ENCODE measurements at regions not wholly inside any gene's neighbourhood (a gene's known extent, or its start where the extent isn't known, plus 50 kb on each side); places are given as distances from the start of the nearest gene placed in this dataset.
"Not testable (repeated sequence)": the region's sequence is repeated elsewhere in the genome, so short reads cannot be mapped to it uniquely, and the experiment has no call there.

GRCh38 chr9:78900500-78900899, 603.6 kb downstream of the PSAT1 start:
- no peak overlapping the region for H3K9ac ChIP-seq (ENCODE audit: low read depth, low read length)
- no peaks in the 10 kb centered on the region for H3K27me3 ChIP-seq (ENCODE audit: control insufficient read depth, insufficient read depth, low read length)
- H3K4me3 ChIP-seq (ENCODE audit: low read depth, low read length), result no peak overlapping the region
- H3K36me3 ChIP-seq (ENCODE audit: control insufficient read depth, insufficient read depth, low read length), result no peaks in the 10 kb centered on the region
- H3K9me3 ChIP-seq (ENCODE audit: control insufficient read depth, insufficient read depth, low read length), result no peaks in the 10 kb centered on the region
- no peaks in the 10 kb centered on the region for H3K4me1 ChIP-seq (ENCODE audit: control insufficient read depth, insufficient read depth, low read length)
- no peak overlapping the region for H3K27ac ChIP-seq (ENCODE audit: low read depth, low read length)

DNA sequence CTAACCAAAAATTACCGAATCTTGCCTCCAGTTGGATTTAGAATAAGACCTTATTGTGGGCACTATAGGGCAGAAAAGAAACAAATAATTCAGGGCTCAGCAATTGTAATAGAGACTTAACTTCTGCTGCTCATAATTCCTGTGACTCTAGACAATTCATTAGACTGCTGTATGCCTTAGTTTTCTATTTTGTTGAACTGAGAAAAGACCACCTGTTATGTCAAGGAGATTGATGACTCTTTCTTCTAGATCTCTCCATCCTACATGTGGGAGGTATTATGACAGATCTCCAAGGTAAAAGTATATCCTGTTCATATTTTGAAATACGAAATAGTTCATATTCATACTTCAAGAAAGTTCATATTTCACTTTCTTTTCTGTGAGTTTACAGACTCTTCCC, 605.1 kb downstream of the PSAT1 start:
- H3K4me1 ChIP-seq (ENCODE audit: control insufficient read depth, insufficient read depth, low read length), result no peaks in the 10 kb centered on the region
- no peak overlapping the region for H3K27ac ChIP-seq (ENCODE audit: low read depth, low read length)
- no peak overlapping the region for H3K9ac ChIP-seq (ENCODE audit: low read depth, low read length)
- no peaks in the 10 kb centered on the region for H3K9me3 ChIP-seq (ENCODE audit: control insufficient read depth, insufficient read depth, low read length)
- no peaks in the 10 kb centered on the region for H3K36me3 ChIP-seq (ENCODE audit: control insufficient read depth, insufficient read depth, low read length)
- no peaks in the 10 kb centered on the region for H3K27me3 ChIP-seq (ENCODE audit: control insufficient read depth, insufficient read depth, low read length)
- no peak overlapping the region for H3K4me3 ChIP-seq (ENCODE audit: low read depth, low read length)

- H3K27ac ChIP-seq (ENCODE audit: low read depth, low read length), result no peak overlapping the region
- no peak overlapping the region for H3K9ac ChIP-seq (ENCODE audit: low read depth, low read length)
- no peaks in the 10 kb centered on the region for H3K9me3 ChIP-seq (ENCODE audit: control insufficient read depth, insufficient read depth, low read length)
- H3K4me1 ChIP-seq (ENCODE audit: control insufficient read depth, insufficient read depth, low read length), result no peaks in the 10 kb centered on the region
- H3K27me3 ChIP-seq (ENCODE audit: control insufficient read depth, insufficient read depth, low read length), result no peaks in the 10 kb centered on the region
- no peaks in the 10 kb centered on the region for H3K36me3 ChIP-seq (ENCODE audit: control insufficient read depth, insufficient read depth, low read length)
- no peak overlapping the region for H3K4me3 ChIP-seq (ENCODE audit: low read depth, low read length)
Measured at GRCh38 chr9:78903581-78903980, 606.7 kb downstream of the PSAT1 start.

DNA sequence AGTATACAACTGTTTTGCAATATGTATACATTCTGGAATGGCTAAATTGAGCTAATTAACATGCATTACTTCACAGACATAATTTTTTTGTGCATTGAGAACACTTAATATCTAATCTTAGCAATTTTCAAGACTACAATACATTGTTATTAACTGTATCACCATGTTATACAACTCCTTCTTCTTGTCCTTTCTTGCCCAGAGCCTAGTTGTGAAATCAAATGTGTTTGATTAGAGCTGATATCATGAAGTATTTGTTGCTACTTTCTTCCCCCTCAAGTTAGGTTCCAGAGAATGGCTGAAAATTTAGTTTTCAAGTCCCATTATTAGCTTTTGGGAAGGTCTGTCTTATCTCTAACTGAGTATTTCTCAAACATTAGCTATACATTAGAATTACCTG, 607.8 kb downstream of the PSAT1 start:
- H3K27ac ChIP-seq (ENCODE audit: low read depth, low read length), result no peak overlapping the region
- no peak overlapping the region for H3K4me3 ChIP-seq (ENCODE audit: low read depth, low read length)
- H3K36me3 ChIP-seq (ENCODE audit: control insufficient read depth, insufficient read depth, low read length), result no peaks in the 10 kb centered on the region
- no peaks in the 10 kb centered on the region for H3K27me3 ChIP-seq (ENCODE audit: control insufficient read depth, insufficient read depth, low read length)
- H3K4me1 ChIP-seq (ENCODE audit: control insufficient read depth, insufficient read depth, low read length), result no peaks in the 10 kb centered on the region
- H3K9me3 ChIP-seq (ENCODE audit: control insufficient read depth, insufficient read depth, low read length), result no peaks in the 10 kb centered on the region
- H3K9ac ChIP-seq (ENCODE audit: low read depth, low read length), result no peak overlapping the region

DNA sequence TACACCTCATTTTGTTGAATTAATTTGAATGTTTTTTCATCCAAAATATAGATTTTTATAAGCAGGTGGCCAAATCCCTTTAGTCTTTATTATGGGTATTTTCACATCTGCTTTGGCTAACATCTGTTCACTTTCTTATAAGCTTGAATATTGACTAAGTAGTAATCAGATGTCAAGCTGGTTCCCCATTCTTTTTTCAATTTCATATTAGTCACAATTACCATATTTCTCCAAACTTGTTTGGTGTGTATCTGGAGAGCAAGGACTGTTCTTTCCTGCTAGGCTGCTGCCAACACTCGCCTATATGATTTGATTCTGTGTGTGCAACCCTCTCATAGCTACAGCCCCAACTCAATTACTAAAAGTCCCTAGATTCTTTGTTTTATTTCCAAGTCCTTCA, 608.5 kb downstream of the PSAT1 start:
- Histone ChIP-seq H3K9ac (ENCODE audit: low read depth, low read length) (no peak overlapping the region), H3K4me1 (ENCODE audit: control insufficient read depth, insufficient read depth, low read length) (no peaks in the 10 kb centered on the region), H3K9me3 (ENCODE audit: control insufficient read depth, insufficient read depth, low read length) (no peaks in the 10 kb centered on the region)

DNA sequence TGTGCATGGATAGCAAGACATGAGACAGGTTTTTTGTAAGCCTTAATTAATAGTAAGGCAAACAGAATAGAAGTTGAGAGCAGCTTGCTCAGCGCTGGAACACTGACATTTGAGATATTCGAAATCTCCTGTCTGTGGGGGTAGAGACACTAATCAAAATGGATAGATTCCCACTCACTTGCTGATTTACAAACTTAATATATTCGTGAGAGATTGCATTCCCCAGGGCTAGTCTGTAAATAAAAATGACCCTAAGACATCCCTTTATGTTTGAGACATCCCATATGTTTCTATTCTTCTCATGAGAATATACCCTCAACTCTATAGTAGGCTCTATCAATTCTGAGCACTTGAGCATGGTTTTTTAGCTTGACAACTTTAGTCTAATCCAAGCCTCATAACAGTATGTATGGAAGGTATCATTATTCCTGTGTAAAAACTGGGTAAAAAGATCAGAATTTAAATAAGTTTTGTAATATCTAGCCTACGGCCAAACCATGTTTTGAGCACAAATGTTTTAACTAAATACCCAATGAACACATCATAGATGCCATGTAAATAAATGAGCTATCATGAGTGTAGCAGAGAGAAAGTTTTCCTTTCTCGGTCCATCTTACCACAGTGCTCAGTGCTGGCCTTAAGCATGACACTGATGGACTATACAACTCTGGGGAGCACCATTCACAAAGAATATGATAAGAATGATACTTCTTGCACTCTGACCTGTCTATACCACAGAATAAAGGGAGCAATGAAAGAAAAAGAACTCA, 609.2 kb downstream of the PSAT1 start:
- H3K27ac ChIP-seq (ENCODE audit: low read depth, low read length), result no peak overlapping the region
- H3K27me3 ChIP-seq (ENCODE audit: control insufficient read depth, insufficient read depth, low read length), result no peaks in the 10 kb centered on the region

More for the DNA sequence above, 608.5 kb downstream of the PSAT1 start:
- Histone ChIP-seq H3K4me3 (ENCODE audit: low read depth, low read length) (no peak overlapping the region), H3K27me3 (ENCODE audit: control insufficient read depth, insufficient read depth, low read length) (no peaks in the 10 kb centered on the region), H3K27ac (ENCODE audit: low read depth, low read length) (no peak overlapping the region), H3K36me3 (ENCODE audit: control insufficient read depth, insufficient read depth, low read length) (no peaks in the 10 kb centered on the region)

GRCh38 chr9:78909566-78909965, 612.6 kb downstream of the PSAT1 start:
- Histone ChIP-seq H3K4me3 (ENCODE audit: low read depth, low read length) (no peak overlapping the region), H3K27ac (ENCODE audit: low read depth, low read length) (no peak overlapping the region), H3K27me3 (ENCODE audit: control insufficient read depth, insufficient read depth, low read length) (no peaks in the 10 kb centered on the region), H3K4me1 (ENCODE audit: control insufficient read depth, insufficient read depth, low read length) (no peaks in the 10 kb centered on the region), H3K9me3 (ENCODE audit: control insufficient read depth, insufficient read depth, low read length) (no peaks in the 10 kb centered on the region), H3K36me3 (ENCODE audit: control insufficient read depth, insufficient read depth, low read length) (no peaks in the 10 kb centered on the region), H3K9ac (ENCODE audit: low read depth, low read length) (no peak overlapping the region)

More for the DNA sequence above, 609.2 kb downstream of the PSAT1 start:
- Histone ChIP-seq H3K9me3 (ENCODE audit: control insufficient read depth, insufficient read depth, low read length) (no peaks in the 10 kb centered on the region), H3K4me3 (ENCODE audit: low read depth, low read length) (no peak overlapping the region), H3K9ac (ENCODE audit: low read depth, low read length) (no peak overlapping the region), H3K4me1 (ENCODE audit: control insufficient read depth, insufficient read depth, low read length) (no peaks in the 10 kb centered on the region), H3K36me3 (ENCODE audit: control insufficient read depth, insufficient read depth, low read length) (no peaks in the 10 kb centered on the region)

GRCh38 chr9:78916884-78917283, 620.0 kb downstream of the PSAT1 start:
- H3K4me1 ChIP-seq (ENCODE audit: control insufficient read depth, insufficient read depth, low read length); H3K9ac ChIP-seq (ENCODE audit: low read depth, low read length); H3K4me3 ChIP-seq (ENCODE audit: low read depth, low read length); H3K36me3 ChIP-seq (ENCODE audit: control insufficient read depth, insufficient read depth, low read length); H3K27ac ChIP-seq (ENCODE audit: low read depth, low read length); H3K27me3 ChIP-seq (ENCODE audit: control insufficient read depth, insufficient read depth, low read length): not testable (repeated sequence)
- H3K9me3 ChIP-seq (ENCODE audit: control insufficient read depth, insufficient read depth, low read length), result peaks cover 13% of the 10 kb centered on the region

DNA sequence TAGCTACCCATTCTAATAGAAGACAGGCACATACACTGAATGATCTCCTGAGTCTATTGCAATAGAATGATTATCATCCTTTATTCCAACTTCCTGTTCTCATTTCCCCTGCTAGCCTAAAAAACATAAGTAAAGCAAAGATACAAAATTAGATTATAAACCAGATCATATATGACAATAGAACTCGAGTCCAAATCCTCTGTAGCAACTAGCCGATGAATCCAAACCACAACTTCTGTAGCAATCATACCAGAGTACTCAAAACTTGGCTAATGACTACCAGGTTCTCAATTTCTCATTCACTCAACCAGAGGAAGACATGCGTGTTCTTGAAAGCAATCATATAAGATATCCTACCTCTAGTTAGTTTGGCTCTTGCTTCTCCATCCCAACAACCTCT, 622.1 kb downstream of the PSAT1 start:
- no peaks in the 10 kb centered on the region for H3K27me3 ChIP-seq (ENCODE audit: control insufficient read depth, insufficient read depth, low read length)
- H3K36me3 ChIP-seq (ENCODE audit: control insufficient read depth, insufficient read depth, low read length), result no peaks in the 10 kb centered on the region
- H3K4me1 ChIP-seq (ENCODE audit: control insufficient read depth, insufficient read depth, low read length), result no peaks in the 10 kb centered on the region
- H3K9me3 ChIP-seq (ENCODE audit: control insufficient read depth, insufficient read depth, low read length), result peaks cover 13% of the 10 kb centered on the region
- H3K9ac ChIP-seq (ENCODE audit: low read depth, low read length), result no peak overlapping the region
- no peak overlapping the region for H3K4me3 ChIP-seq (ENCODE audit: low read depth, low read length)
- H3K27ac ChIP-seq (ENCODE audit: low read depth, low read length), result no peak overlapping the region

GRCh38 chr9:78919701-78920100, 622.8 kb downstream of the PSAT1 start:
- no peak overlapping the region for H3K27ac ChIP-seq (ENCODE audit: low read depth, low read length)
- H3K9me3 ChIP-seq (ENCODE audit: control insufficient read depth, insufficient read depth, low read length), result peaks cover 13% of the 10 kb centered on the region
- H3K36me3 ChIP-seq (ENCODE audit: control insufficient read depth, insufficient read depth, low read length), result no peaks in the 10 kb centered on the region
- H3K9ac ChIP-seq (ENCODE audit: low read depth, low read length), result no peak overlapping the region
- H3K4me1 ChIP-seq (ENCODE audit: control insufficient read depth, insufficient read depth, low read length), result no peaks in the 10 kb centered on the region
- no peaks in the 10 kb centered on the region for H3K27me3 ChIP-seq (ENCODE audit: control insufficient read depth, insufficient read depth, low read length)
- no peak overlapping the region for H3K4me3 ChIP-seq (ENCODE audit: low read depth, low read length)

DNA sequence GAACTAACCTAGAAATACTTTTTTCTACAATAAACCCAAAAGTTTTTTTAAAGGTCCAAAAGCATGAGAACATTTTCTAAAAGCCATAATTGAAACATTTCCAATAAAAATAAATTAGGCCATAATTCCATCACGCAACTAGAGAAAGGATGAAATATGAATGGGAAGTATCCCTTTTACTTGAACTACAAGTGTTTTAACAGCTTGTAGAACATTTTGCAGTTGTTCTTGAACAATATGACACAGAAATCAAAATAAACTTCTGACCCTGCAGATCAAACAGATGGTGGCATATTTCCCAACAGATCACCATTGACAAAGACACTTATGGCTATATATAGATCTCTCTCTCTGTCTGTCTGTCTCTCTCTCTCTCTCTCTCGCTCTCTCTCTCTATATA, 624.4 kb downstream of the PSAT1 start:
- no peak overlapping the region for H3K9ac ChIP-seq (ENCODE audit: low read depth, low read length)
- H3K9me3 ChIP-seq (ENCODE audit: control insufficient read depth, insufficient read depth, low read length), result peaks cover 13% of the 10 kb centered on the region
- H3K4me1 ChIP-seq (ENCODE audit: control insufficient read depth, insufficient read depth, low read length), result no peaks in the 10 kb centered on the region
- H3K27me3 ChIP-seq (ENCODE audit: control insufficient read depth, insufficient read depth, low read length), result no peaks in the 10 kb centered on the region
- no peak overlapping the region for H3K27ac ChIP-seq (ENCODE audit: low read depth, low read length)
- H3K36me3 ChIP-seq (ENCODE audit: control insufficient read depth, insufficient read depth, low read length), result no peaks in the 10 kb centered on the region
- H3K4me3 ChIP-seq (ENCODE audit: low read depth, low read length), result no peak overlapping the region

Measured in HUES48 (cell line).